Neuron (in vitro differentiated cells): ENCODE measurements at regions not wholly inside any gene's neighbourhood (a gene's known extent, or its start where the extent isn't known, plus 50 kb on each side); places are given as distances from the start of the nearest gene placed in this dataset.

Source experiments
- H2AFZ ChIP-seq: one replicate; pipeline ENCODE4 v1.6.1; 2013; ENCODE audit warnings: low read depth, mild to moderate bottlenecking, inconsistent platforms, low read length, moderate library complexity
- H3K27me3 ChIP-seq: one replicate; pipeline ENCODE4 v1.6.1; 2013; ENCODE audit warnings: low read length; ENCODE audit not compliant: insufficient read depth
- H3K36me3 ChIP-seq: one replicate; pipeline ENCODE4 v1.6.1; 2013; ENCODE audit warnings: low read length; ENCODE audit not compliant: insufficient read depth
- H3K4me1 ChIP-seq: one replicate; pipeline ENCODE4 v1.6.1; 2013; ENCODE audit warnings: low read length; ENCODE audit not compliant: insufficient read depth
- H3K4me3 ChIP-seq: 2 replicates; pipeline ENCODE4 v1.5.1; 2013; ENCODE audit warnings: mild to moderate bottlenecking, low read length, moderate library complexity
- H3K9me3 ChIP-seq: one replicate; pipeline ENCODE4 v1.6.1; 2013; ENCODE audit warnings: low read length

DNA sequence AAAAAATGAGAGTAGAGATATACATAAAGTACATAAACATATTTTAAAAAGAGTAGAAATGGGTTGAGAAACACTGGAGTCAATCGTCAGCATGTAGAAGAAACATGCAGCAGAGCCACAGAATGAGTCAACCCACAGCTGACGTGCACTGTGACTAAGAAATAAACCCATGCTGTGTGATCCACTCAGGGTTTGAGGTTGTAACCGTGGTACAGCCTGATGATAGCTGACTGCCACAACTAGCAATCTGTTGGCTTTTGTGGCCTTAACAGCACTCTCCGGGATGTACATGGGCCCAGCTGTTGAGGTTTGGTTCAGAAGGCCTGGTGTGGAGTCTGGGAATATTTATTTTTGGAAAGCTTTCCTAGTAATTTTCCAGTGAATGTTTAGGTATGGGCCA, 554.4 kb upstream of the MEX3C start:
- no peaks in the 10 kb centered on the region for H3K36me3 ChIP-seq
- H3K27me3 ChIP-seq: no peaks in the 10 kb centered on the region
- H3K4me3 ChIP-seq: no peak overlapping the region
- H3K4me1 ChIP-seq: no peaks in the 10 kb centered on the region
- H2AFZ ChIP-seq: no peak overlapping the region
- no peaks in the 10 kb centered on the region for H3K9me3 ChIP-seq

DNA sequence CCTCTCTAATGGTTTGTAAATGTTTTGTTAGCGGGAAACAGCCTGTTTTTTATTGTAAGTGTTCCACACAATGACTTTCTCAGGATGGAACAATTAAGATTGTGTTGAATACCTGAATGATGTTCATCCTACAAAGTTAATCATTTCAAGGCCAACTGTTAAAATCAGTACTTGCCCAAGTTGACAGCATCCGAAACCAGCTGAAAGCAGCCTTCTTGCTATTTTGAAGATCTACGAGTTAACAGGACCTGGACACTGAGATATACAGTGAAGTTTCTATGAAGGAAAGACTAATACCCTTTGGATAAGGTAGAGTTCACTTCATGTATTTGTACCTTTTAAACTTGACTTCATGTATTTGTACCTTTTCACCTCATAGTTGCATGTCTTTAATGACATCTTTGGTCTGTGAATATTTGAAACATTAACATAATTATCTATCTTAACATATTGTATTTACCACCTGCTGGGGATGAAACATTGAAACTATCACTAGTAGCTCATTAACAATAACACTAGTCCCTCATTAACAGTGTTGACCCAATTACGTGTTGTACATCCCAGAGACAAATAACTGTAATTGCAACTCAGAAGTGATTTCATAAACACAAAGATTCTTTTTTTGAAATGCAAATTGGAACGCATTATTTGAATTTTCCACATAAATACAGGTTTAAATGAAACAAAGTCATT, 556.0 kb upstream of the MEX3C start:
- Histone ChIP-seq H3K4me1 (no peaks in the 10 kb centered on the region), H3K9me3 (no peaks in the 10 kb centered on the region), H2AFZ (no peak overlapping the region), H3K36me3 (no peaks in the 10 kb centered on the region), H3K27me3 (no peaks in the 10 kb centered on the region), H3K4me3 (no peak overlapping the region)

DNA sequence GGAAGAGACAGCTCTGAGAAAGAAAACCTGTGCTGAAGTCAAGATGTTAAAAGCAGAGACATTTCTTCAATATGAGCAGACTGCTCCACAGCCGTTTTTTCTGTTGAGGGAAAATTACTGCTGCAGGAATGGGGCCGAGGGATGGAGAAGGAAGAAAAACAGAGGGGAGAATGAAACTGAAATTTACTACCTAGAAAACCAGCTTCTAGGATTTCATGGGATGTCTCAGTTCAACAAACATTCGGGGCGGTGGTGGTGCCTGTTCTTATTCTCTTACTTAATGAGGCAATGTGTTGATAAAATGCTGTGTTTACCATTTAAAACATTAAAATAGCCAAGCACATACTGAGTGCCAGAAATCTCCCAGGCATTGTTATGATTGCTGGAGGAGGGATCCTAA, 557.1 kb upstream of the MEX3C start:
- no peaks in the 10 kb centered on the region for H3K36me3 ChIP-seq
- no peaks in the 10 kb centered on the region for H3K4me1 ChIP-seq
- H3K4me3 ChIP-seq: no peak overlapping the region

DNA sequence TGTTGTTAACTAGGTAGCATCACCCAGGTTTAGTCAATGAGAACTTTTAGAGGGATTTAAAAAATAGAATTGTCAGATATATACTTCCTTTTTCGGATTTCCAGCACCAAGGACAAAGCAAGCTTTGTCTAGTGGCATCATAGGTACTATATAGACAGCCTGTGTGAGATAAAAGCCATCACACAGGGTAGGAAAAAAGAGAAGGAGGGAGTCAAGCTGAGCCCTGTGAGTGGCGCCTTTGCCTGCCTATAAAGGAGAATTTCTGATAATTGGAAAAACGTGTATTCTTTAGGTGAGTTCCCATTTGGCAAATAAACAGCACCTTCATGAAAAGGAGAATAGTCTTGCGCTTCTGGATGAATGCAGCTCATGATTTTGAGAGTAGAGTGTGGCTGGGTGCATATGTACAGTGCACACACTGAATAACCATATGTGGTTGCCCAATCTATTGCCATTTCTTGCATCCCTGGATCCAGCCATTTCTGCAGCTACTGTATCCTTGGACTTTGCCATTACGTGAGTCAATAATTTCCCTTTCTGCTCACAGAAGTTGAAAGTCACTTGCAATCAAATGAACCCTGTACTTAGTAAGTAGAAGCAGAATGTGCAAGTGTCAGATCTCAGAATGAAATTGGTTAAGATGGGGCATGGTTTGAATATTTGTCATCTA, 559.9 kb upstream of the MEX3C start:
- no peaks in the 10 kb centered on the region for H3K36me3 ChIP-seq
- no peaks in the 10 kb centered on the region for H3K9me3 ChIP-seq
- no peak overlapping the region for H3K4me3 ChIP-seq
- no peaks in the 10 kb centered on the region for H3K4me1 ChIP-seq
- no peaks in the 10 kb centered on the region for H3K27me3 ChIP-seq
- no peak overlapping the region for H2AFZ ChIP-seq

More for the DNA sequence above, 557.1 kb upstream of the MEX3C start:
- Histone ChIP-seq H2AFZ (no peak overlapping the region), H3K27me3 (no peaks in the 10 kb centered on the region), H3K9me3 (no peaks in the 10 kb centered on the region)

DNA sequence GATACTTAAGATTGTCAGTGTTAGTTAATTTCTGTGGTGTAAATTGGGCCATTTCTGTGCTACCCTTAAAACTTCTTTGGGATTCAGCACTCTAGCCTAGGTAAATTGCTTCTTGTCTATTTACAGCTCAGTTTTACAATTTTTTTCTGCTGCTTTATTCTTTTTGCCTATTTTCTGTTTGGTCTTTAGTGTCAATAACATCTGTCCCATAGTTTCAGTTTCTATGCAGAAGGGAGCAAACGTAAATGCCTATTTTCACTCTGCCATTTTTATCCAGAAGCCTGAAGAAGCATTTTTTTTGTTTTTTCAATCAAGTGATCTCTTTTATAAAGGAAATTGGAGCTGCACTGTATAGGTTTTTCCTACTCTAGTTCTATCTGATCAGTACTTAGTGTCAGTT, 564.9 kb upstream of the MEX3C start:
- Histone ChIP-seq H3K27me3 (no peaks in the 10 kb centered on the region), H3K4me3 (no peak overlapping the region), H3K36me3 (no peaks in the 10 kb centered on the region), H2AFZ (no peak overlapping the region), H3K4me1 (no peaks in the 10 kb centered on the region), H3K9me3 (no peaks in the 10 kb centered on the region)

DNA sequence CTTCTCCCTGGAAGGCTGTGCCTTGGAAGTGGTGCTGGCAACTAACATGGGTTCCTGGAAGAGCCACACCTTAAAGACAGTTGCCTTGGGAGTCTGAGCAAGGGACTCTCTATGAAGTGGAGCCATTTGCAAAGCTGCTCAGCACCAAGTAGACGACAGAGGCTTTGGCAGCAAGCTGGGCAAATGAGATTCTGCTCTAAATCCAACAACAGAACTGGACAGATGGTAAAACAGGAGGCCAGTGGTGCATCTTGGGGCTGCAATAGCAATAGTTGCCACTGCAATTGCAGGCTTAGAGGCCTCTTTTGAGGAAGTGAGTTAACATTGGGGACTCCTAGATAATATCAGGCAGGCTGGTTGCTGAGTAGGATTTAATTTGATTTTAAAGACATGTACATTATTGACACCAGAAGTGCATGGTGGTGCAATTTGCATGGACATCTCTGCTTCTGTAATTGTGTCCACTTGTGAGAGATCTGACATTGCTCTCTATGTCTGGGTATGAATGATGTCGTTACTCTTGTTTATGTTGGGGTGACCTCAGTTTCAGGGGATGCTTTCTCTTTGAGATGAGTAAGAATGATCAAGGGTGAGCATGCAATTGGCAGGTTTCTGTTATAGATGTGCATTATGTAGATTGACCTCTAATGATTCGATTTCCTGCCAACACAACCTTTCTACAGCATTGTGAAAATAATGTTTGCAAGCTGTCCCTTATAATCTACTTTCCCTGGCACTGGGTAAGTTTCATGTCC, 568.3 kb upstream of the MEX3C start:
- H3K4me3 ChIP-seq: no peak overlapping the region
- H3K9me3 ChIP-seq: no peaks in the 10 kb centered on the region
- H3K36me3 ChIP-seq: no peaks in the 10 kb centered on the region
- no peaks in the 10 kb centered on the region for H3K27me3 ChIP-seq
- H2AFZ ChIP-seq: no peak overlapping the region
- no peaks in the 10 kb centered on the region for H3K4me1 ChIP-seq

DNA sequence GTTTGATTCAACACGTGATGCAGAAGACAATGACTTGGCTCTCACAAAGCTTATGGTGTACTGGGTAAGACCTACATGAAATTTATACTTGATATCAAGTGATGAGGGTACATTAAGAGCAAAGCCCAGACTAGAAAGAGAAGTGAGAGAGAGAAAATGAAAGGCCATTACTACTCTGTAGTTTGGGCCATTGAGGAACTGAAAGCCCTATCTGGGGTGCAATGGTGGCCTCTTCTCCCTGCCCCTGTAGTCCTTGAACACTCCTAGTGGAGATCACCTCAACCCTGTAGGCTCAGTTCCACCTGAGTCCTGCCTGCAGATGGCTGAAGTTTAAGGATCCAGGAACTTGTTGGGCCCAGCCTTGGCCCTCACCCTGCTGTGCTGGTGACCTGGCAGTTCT, 569.8 kb upstream of the MEX3C start:
- Histone ChIP-seq H3K27me3 (no peaks in the 10 kb centered on the region), H3K4me3 (no peak overlapping the region), H3K4me1 (no peaks in the 10 kb centered on the region), H2AFZ (no peak overlapping the region), H3K36me3 (no peaks in the 10 kb centered on the region), H3K9me3 (no peaks in the 10 kb centered on the region)

DNA sequence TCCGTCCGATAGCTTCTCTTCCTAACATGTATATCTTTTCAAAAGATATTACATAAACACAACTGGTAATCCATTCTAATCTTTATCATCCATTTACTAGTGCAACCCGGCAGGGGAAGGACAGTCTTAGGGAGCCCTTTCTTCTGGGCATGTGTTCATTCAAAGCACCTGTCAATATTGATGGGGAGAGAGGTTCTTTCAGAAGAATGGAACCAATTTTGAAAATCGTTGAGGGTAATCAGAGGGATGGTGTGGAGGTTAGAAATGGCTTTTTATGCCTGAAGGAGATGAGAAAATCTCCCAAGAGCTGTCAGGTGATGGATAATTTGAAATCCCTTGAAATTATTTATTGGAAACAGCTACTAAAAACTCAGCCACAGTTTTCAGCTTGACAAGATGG, 561.9 kb upstream of the DCC start:
- no peaks in the 10 kb centered on the region for H3K4me1 ChIP-seq
- H3K27me3 ChIP-seq: peaks cover 3% of the 10 kb centered on the region
- no peak overlapping the region for H2AFZ ChIP-seq
- no peaks in the 10 kb centered on the region for H3K9me3 ChIP-seq
- no peaks in the 10 kb centered on the region for H3K36me3 ChIP-seq
- H3K4me3 ChIP-seq: no peak overlapping the region

DNA sequence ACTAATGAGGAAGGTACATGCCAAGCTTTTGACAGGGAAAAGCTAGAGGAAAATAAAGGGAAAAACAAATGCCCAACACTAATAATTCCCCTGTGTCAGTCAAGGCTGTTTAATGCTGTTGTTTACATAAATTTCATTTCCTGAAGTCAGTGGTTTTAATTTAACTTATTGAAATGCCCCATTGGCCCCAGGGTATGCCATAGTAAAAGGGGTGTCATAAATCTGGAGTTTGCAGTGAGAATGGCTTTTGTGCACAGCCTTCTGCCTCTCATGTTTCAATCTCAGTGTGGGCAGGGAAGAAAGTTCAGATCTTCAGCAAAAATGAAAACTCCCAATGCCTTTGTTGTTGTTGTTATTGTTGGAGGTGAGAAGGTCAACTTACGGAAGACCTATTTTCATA, 550.1 kb upstream of the DCC start:
- no peak overlapping the region for H2AFZ ChIP-seq
- no peak overlapping the region for H3K4me3 ChIP-seq
- H3K36me3 ChIP-seq: no peaks in the 10 kb centered on the region
- no peaks in the 10 kb centered on the region for H3K4me1 ChIP-seq
- H3K27me3 ChIP-seq: no peaks in the 10 kb centered on the region
- no peaks in the 10 kb centered on the region for H3K9me3 ChIP-seq

DNA sequence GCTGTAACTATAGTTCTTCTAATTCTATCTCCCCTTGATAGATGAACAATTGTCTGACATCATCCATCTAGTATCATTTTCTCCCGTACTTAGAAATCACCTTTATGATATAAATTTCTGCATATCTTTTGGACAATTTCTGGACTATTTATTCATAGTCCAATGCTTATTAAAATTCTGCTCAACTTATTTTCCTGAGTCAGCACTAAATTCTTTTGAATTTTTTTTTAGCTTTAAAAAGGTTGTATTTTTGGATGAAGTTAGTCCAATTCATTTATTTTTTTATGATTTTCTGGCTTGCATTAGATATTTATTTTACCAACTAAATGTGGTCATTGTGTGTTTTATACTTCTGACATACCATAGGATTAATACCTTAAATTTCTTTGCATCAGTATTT, 538.5 kb upstream of the DCC start:
- Histone ChIP-seq H3K4me1 (no peaks in the 10 kb centered on the region), H3K4me3 (no peak overlapping the region), H2AFZ (no peak overlapping the region), H3K36me3 (no peaks in the 10 kb centered on the region), H3K27me3 (no peaks in the 10 kb centered on the region), H3K9me3 (no peaks in the 10 kb centered on the region)

DNA sequence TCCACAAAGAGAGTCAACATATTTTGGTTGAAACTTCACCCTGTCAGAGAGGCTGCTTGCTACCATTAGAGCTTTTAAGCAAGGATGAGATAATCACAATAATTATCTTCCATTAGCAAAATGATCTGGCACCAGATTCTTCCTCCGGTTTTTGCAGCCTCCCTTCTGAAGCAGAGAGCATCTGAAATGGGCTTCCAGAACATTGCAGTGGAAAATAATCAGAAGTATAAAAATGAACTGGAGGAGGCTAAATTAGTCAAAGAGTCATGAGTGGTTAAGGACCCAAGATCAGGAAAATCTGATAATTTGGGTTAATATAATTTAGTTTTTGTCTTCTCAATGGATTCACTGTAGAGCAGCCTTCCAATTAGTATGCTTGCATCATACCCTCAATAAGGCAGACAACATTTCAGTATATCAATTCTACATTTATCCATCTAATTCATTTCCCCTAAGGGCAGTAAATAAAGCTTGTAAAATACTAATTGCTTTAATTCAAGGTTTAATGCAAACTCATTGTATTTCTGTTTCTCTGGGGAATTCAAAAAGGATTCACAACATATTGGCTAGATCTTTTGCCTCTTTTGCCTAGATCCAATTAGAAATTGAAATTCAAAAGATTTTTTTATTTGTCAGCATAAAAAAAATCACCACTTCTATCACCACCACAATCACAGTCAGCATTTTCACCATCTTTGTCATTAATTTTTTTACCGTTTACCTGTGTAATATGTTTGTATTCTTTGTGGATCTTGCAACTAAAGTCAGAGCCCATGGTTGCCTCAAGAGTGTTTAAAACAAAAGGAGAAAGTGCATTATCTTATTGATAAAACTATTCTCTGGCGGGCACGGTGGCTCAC, 537.2 kb upstream of the DCC start:
- Histone ChIP-seq H3K27me3 (no peaks in the 10 kb centered on the region), H2AFZ (no peak overlapping the region), H3K9me3 (no peaks in the 10 kb centered on the region), H3K36me3 (no peaks in the 10 kb centered on the region), H3K4me1 (no peaks in the 10 kb centered on the region), H3K4me3 (no peak overlapping the region)

DNA sequence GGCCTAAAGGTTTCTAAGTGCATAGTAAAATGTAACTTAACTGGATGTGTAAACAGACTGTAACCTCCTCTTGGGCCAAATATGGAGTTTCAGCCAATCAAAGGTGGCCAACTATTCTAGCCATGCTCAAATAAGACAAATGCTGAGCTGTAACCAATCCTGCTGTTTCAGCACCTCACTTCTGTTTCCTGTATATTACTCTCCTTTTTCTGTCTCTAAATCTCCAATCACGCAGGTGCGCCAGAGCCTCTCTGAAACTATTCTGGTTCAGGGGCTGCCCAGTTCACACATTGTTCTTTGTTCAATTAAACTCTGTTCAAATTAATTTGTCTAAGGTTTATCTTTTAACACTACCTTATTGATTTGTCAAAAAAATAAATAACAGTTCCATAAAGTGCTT, 532.7 kb upstream of the DCC start:
- Histone ChIP-seq H3K36me3 (no peaks in the 10 kb centered on the region), H2AFZ (no peak overlapping the region), H3K4me1 (no peaks in the 10 kb centered on the region), H3K27me3 (no peaks in the 10 kb centered on the region), H3K9me3 (no peaks in the 10 kb centered on the region), H3K4me3 (no peak overlapping the region)

DNA sequence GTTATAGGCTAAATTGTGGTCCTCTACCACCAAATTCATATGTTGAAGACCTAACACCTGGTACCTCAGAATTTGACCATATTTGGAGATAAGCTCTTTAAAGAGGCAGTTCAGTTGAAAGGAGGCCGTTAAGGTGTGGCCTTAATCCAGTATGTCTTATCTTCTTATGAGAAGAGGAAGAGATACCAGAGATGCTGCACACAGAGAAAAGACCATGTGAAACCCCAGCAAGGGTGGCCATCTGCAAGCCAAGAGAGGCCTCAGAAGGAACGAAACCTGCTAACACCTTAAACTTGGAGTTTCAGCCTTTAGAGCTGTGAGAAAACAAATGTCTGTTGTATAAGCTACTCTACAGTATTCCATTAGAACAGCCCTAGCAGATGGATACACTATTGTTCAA, 528.1 kb upstream of the DCC start:
- Histone ChIP-seq H3K4me1 (no peaks in the 10 kb centered on the region), H2AFZ (no peak overlapping the region), H3K9me3 (no peaks in the 10 kb centered on the region), H3K4me3 (no peak overlapping the region), H3K36me3 (no peaks in the 10 kb centered on the region), H3K27me3 (no peaks in the 10 kb centered on the region)
